H1 (cell line): ENCODE measurements at regions not wholly inside any gene's neighbourhood (a gene's known extent, or its start where the extent isn't known, plus 50 kb on each side); places are given as distances from the start of the nearest gene placed in this dataset.

Source experiments
- CTCF ChIA-PET: fragments of 300-600 bp; sonication (Branson Sonifier 250); formaldehyde crosslinking; loops from one replicate; lab custom pipeline; 2021; ENCODE audit not compliant: partially characterized antibody; lab: Charles Lee
- POLR2A ChIA-PET: fragments of 300-600 bp; sonication (Branson Sonifier 250); formaldehyde crosslinking; loops from one replicate; lab custom pipeline; 2021; ENCODE audit warnings: inconsistent platforms; ENCODE audit not compliant: partially characterized antibody; lab: Charles Lee
- DNase-seq, 2 experiments: peaks; one replicate each; pipeline versions ENCODE4 v3.0.0 to v3.0.0-alpha.2; 2010 to 2022; ENCODE audit warnings: low spot score in 2 of 2, low read depth in 1 of 2, mixed read lengths in 1 of 2
- FAIRE-seq: peaks from 2 replicates; lab custom pipeline; 2011; peaks lifted over from hg19 to GRCh38; lab: Jason Lieb, UNC
- H2AFZ ChIP-seq: 2 replicates; pipeline ENCODE4 v1.8.1; 2012; ENCODE audit warnings: low read length, inconsistent platforms
- H2AK5ac ChIP-seq: 2 replicates; pipeline ENCODE4 v1.6.1; 2013; ENCODE audit warnings: low read depth, low read length
- H2BK120ac ChIP-seq: replicated peaks from 2 replicates; pipeline ENCODE3; 2013; ENCODE audit warnings: low read depth, low read length, inconsistent platforms
- H2BK12ac ChIP-seq: 2 replicates; pipeline ENCODE4 v1.6.1; 2013; ENCODE audit warnings: low read depth, low read length
- H2BK15ac ChIP-seq: 2 replicates; pipeline ENCODE4 v1.6.1; 2013; ENCODE audit warnings: low read length
- H2BK20ac ChIP-seq: 2 replicates; pipeline ENCODE4 v1.6.1; 2013; ENCODE audit warnings: low read length
- H2BK5ac ChIP-seq: 2 replicates; pipeline ENCODE4 v1.6.1; 2013; ENCODE audit warnings: low read depth, low read length
- H3K14ac ChIP-seq: 2 replicates; pipeline ENCODE4 v1.6.1; 2013; ENCODE audit warnings: inconsistent platforms; ENCODE audit not compliant: insufficient read length
- H3K18ac ChIP-seq: 2 replicates; pipeline ENCODE4 v1.6.1; 2013; ENCODE audit warnings: low read length; ENCODE audit errors: extremely low read depth
- H3K23ac ChIP-seq: 2 replicates; pipeline ENCODE4 v1.6.1; 2013; ENCODE audit warnings: inconsistent platforms; ENCODE audit not compliant: insufficient read length
- H3K23me2 ChIP-seq: 2 replicates; pipeline ENCODE4 v1.6.1; 2013; ENCODE audit warnings: low read depth, low read length
- H3K27ac ChIP-seq: 2 replicates; pipeline ENCODE4 v1.6.1; 2011; ENCODE audit warnings: low read depth, low read length, inconsistent platforms
- H3K27me3 ChIP-seq, 4 experiments: replicated peaks in 1 of 4; 1 replicate in 1 of 4; 2 replicates in 3 of 4; pipeline versions ENCODE4 v1.6.1 to v1.8.1; 2011 to 2013; ENCODE audit warnings: low read length in 3 of 4, mild to moderate bottlenecking in 3 of 4, inconsistent platforms in 2 of 4, mixed read lengths in 2 of 4, moderate library complexity in 1 of 4; ENCODE audit not compliant: control insufficient read depth in 3 of 4, insufficient read depth in 3 of 4; ENCODE audit errors: extremely low read depth in 1 of 4
- H3K36me3 ChIP-seq, 4 experiments: 2 replicates each; pipeline versions ENCODE4 v1.6.1 to v1.8.1; 2011 to 2013; ENCODE audit warnings: mild to moderate bottlenecking in 4 of 4, low read length in 3 of 4, moderate library complexity in 2 of 4, control low read depth in 1 of 4, inconsistent platforms in 1 of 4; ENCODE audit not compliant: insufficient read depth in 4 of 4, control insufficient read depth in 2 of 4
- H3K4ac ChIP-seq: replicated peaks from 2 replicates; pipeline ENCODE3; 2013; ENCODE audit warnings: low read length, low read depth, mixed read lengths, inconsistent platforms; ENCODE audit not compliant: insufficient read length
- H3K4me1 ChIP-seq, 4 experiments: replicated peaks in 1 of 4; 1 replicate in 1 of 4; 2 replicates in 3 of 4; pipeline versions ENCODE4 v1.6.1 to v1.8.1; 2011 to 2013; ENCODE audit warnings: low read length in 3 of 4, inconsistent platforms in 2 of 4, mixed read lengths in 1 of 4; ENCODE audit not compliant: insufficient read depth in 4 of 4, control insufficient read depth in 3 of 4
- H3K4me2 ChIP-seq, 2 experiments: 2 replicates each; pipeline versions ENCODE4 v1.6.1 to v1.8.1; 2011 to 2013; ENCODE audit warnings: low read depth in 2 of 2, low read length in 2 of 2, control low read depth in 1 of 2, inconsistent platforms in 1 of 2, mild to moderate bottlenecking in 1 of 2; ENCODE audit not compliant: insufficient read depth in 1 of 2
- H3K4me3 ChIP-seq, 4 experiments: fragments of 200-600, 300-600 bp in 1 of 4; sonication (generic), shearing (Covaris generic), sonication (Bioruptor Twin) in 1 of 4; 2 replicates each; pipeline versions ENCODE4 v1.5.1 to v1.8.1; 2011 to 2016; ENCODE audit warnings: low read length in 4 of 4, low read depth in 3 of 4, control low read depth in 2 of 4, inconsistent platforms in 2 of 4, mild to moderate bottlenecking in 2 of 4, mixed read lengths in 1 of 4, moderate library complexity in 1 of 4; ENCODE audit not compliant: insufficient read depth in 2 of 4; ENCODE audit errors: extremely low read depth in 1 of 4
- H3K56ac ChIP-seq: replicated peaks from 2 replicates; pipeline ENCODE3; 2013; ENCODE audit warnings: low read depth, mild to moderate bottlenecking, mixed read lengths, low read length, inconsistent platforms; ENCODE audit not compliant: insufficient read length
- H3K79me1 ChIP-seq: 2 replicates; pipeline ENCODE4 v1.6.1; 2013; ENCODE audit warnings: low read depth, low read length, control low read depth
- H3K79me2 ChIP-seq, 2 experiments: 2 replicates each; pipeline versions ENCODE4 v1.6.1 to v1.8.1; 2012 to 2013; ENCODE audit warnings: low read length in 2 of 2, mild to moderate bottlenecking in 2 of 2, inconsistent platforms in 1 of 2; ENCODE audit not compliant: insufficient read depth in 2 of 2, control insufficient read depth in 1 of 2
- H3K9ac ChIP-seq, 4 experiments: replicated peaks in 1 of 4; 1 replicate in 1 of 4; 2 replicates in 3 of 4; pipeline versions ENCODE4 v1.6.1 to v1.8.1; 2011 to 2013; ENCODE audit warnings: low read depth in 3 of 4, low read length in 3 of 4, control low read depth in 2 of 4, mild to moderate bottlenecking in 2 of 4, moderate library complexity in 2 of 4, inconsistent platforms in 1 of 4; ENCODE audit errors: extremely low read depth in 1 of 4
- H3K9me3 ChIP-seq, 2 experiments: 2 replicates each; pipeline versions ENCODE4 v1.6.1 to v1.8.1; 2012 to 2013; ENCODE audit warnings: mild to moderate bottlenecking in 2 of 2, moderate library complexity in 2 of 2, control low read depth in 1 of 2, inconsistent platforms in 1 of 2, low read depth in 1 of 2, low read length in 1 of 2, mixed read lengths in 1 of 2; ENCODE audit not compliant: insufficient read depth in 2 of 2
- H4K20me1 ChIP-seq, 2 experiments: replicated peaks in 1 of 2; 2 replicates each; pipeline versions ENCODE3 to v1.8.1; 2011 to 2013; ENCODE audit warnings: inconsistent platforms in 2 of 2, low read length in 2 of 2, mild to moderate bottlenecking in 1 of 2; ENCODE audit not compliant: insufficient read depth in 2 of 2, control insufficient read depth in 1 of 2
- H4K5ac ChIP-seq: 2 replicates; pipeline ENCODE4 v1.6.1; 2013; ENCODE audit warnings: low read length, low read depth, mixed read lengths, inconsistent platforms; ENCODE audit not compliant: insufficient read length
- H4K8ac ChIP-seq: 2 replicates; pipeline ENCODE4 v1.8.0; 2013; ENCODE audit warnings: mild to moderate bottlenecking, moderate library complexity, low read length, inconsistent platforms; ENCODE audit not compliant: insufficient read depth; ENCODE audit errors: extremely low read depth
- H4K91ac ChIP-seq: replicated peaks from 2 replicates; pipeline ENCODE3; 2013; ENCODE audit warnings: low read length, mixed read lengths, inconsistent platforms; ENCODE audit not compliant: insufficient read length
- CBX8 ChIP-seq: fragments of 300-800, 300-1000 bp; sonication (generic); IDR thresholded peaks from 2 replicates; pipeline ENCODE4 v1.7.1; 2016; ENCODE audit warnings: low read depth, low read length, borderline replicate concordance
- HDAC6 ChIP-seq: IDR thresholded peaks from one replicate; pipeline ENCODE4 v1.7.1; 2012; ENCODE audit warnings: low read depth, mild to moderate bottlenecking, inconsistent platforms, low read length, moderate library complexity
- NRF1 ChIP-seq: IDR thresholded peaks from 2 replicates; pipeline ENCODE4 v1.6.1; 2011; ENCODE audit warnings: mild to moderate bottlenecking, low read depth, low read length, improper control_type of control experiment
- POLR2A ChIP-seq, 2 experiments: IDR thresholded peaks; 1 replicate in 1 of 2; 2 replicates in 1 of 2; pipeline ENCODE4 v1.6.1; 2011; ENCODE audit warnings: low read depth in 2 of 2, low read length in 2 of 2, mild to moderate bottlenecking in 2 of 2; ENCODE audit errors: control extremely low read depth in 1 of 2
- POLR2AphosphoS5 ChIP-seq: IDR thresholded peaks from 2 replicates; pipeline ENCODE4 v1.6.1; 2011; ENCODE audit warnings: low read depth, low read length
- RAD21 ChIP-seq, 2 experiments: IDR thresholded peaks in 1 of 2; conservative IDR thresholded peaks in 1 of 2; 2 replicates each; pipeline ENCODE4 v1.6.1; 2011; ENCODE audit warnings: low read depth in 2 of 2, low read length in 2 of 2, improper control_type of control experiment in 1 of 2, inconsistent platforms in 1 of 2, mild to moderate bottlenecking in 1 of 2, moderate library complexity in 1 of 2
- RBBP5 ChIP-seq: IDR thresholded peaks from 2 replicates; pipeline ENCODE4 v1.7.1; 2012; ENCODE audit warnings: low read depth, mild to moderate bottlenecking, inconsistent platforms, low read length, moderate library complexity, borderline replicate concordance
- SIX5 ChIP-seq: IDR thresholded peaks from 2 replicates; pipeline ENCODE4 v1.6.1; 2011; ENCODE audit warnings: mild to moderate bottlenecking, low read depth, low read length
- SP1 ChIP-seq: IDR thresholded peaks from 2 replicates; pipeline ENCODE4 v1.6.1; 2011; ENCODE audit warnings: low read depth, low read length
- TCF12 ChIP-seq: IDR thresholded peaks from 2 replicates; pipeline ENCODE4 v1.6.1; 2011; ENCODE audit warnings: low read depth, mild to moderate bottlenecking, low read length
- TEAD4 ChIP-seq: IDR thresholded peaks from 2 replicates; pipeline ENCODE4 v1.6.1; 2012; ENCODE audit warnings: low read depth, low read length, inconsistent platforms, mixed read lengths
- WGBS, 2 experiments: shearing (Covaris generic) in 1 of 2; methylation state at CpG; one replicate each; pipeline versions ENCODE4 v1.1.6 to v1.1.7; 2013 to 2015; ENCODE audit warnings: low lambda C conversion rate in 2 of 2, mixed read lengths in 2 of 2, inconsistent platforms in 1 of 2, low coverage in 1 of 2, missing lambda C conversion rate in 1 of 2; ENCODE audit not compliant: insufficient replicate concordance in 2 of 2, insufficient coverage in 1 of 2, insufficient read length in 1 of 2; ENCODE audit errors: extremely low coverage in 1 of 2, missing lambda C conversion rate in 1 of 2; 5-methylcytosine and 5-hydroxymethylcytosine counted together
- TF ChIP-seq, protein P1 (sequence below): IDR thresholded peaks from 2 replicates; pipeline ENCODE4 v1.6.1; 2012; ENCODE audit warnings: inconsistent platforms

DNA sequence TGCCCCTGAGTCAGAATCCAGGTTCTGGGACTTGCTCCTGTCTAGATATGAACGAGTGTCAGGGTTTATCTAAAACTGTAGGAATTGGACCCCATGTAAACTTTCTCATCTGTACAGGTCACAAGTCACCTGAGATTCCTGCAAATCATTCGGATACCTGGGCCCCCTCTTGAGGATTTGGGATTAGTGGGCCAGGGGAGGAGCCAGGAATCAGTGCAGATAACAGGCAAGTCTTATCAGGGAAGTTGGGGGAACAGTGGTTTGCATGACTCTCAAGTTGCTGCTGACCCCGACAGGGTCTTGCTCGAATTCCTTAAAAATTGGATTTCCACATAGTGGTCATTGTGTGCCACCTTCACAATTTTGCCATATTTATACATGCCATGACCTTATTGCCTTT lies 188.4 kb upstream of the LYZL1 start (continued):
- no peak for TF ChIP-seq TCF12

DNA sequence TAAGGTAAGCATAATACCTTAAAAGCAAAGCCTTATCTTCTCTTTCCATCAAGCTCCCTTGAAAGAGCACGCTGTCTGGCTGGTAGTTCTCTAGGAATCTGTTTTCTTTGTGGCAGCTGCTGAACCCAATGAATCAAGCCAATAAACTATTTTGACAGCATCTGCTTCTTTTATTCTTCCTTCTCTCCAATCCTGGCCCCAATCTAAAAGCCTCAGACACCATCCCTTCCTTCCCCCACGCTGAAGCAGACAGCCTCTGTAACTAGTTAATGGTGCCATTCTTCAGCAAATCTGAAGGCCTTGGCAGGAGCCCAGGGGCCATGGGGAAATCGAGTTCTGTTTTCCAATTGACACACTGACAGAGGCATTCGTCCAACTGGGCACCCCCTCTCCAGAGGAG lies 186.6 kb upstream of the LYZL1 start:
- H2BK5ac ChIP-seq = no peak overlapping the region
- H2AFZ ChIP-seq = no peak overlapping the region
- H3K36me3 ChIP-seq = no peaks in the 10 kb centered on the region
- ChIA-PET CTCF (interaction anchor here (1.5 to 2.4 kb wide), 2 partner anchors 16 to 19 kb away, joined by 5 to 6 read pairs; no protein-coding TSS in a partner anchor), POLR2A (no interaction called here)
- H3K23ac ChIP-seq = no peak overlapping the region
- H3K9me3 ChIP-seq = peaks cover 0 to 3% of the 10 kb centered on the region in 2 experiments; a peak in 1 of 4 replicates
- no peak overlapping the region for H2BK15ac ChIP-seq
- no peak overlapping the region for H3K14ac ChIP-seq
- no peak overlapping the region for H3K4me2 ChIP-seq
- WGBS, 2 experiments = 94% methylated on average over 4 of the region's 4 CpGs; no CpG with 5 or more reads in 1 of the 2 experiments
- no peak overlapping the region for H2BK20ac ChIP-seq
- H2BK120ac ChIP-seq = no peak overlapping the region
- H3K4ac ChIP-seq = no peak overlapping the region
- no peak for FAIRE-seq
- H3K4me1 ChIP-seq = no peaks in the 10 kb centered on the region
- TF ChIP-seq NRF1 (no peak), POLR2A (IDR thresholded peaks at IDR 0.05; ENCODE audit: control extremely low read depth in 1 of 2, low read depth in 2 of 2, low read length in 2 of 2) (no peak), SIX5 (no peak), CBX8 (no peak), HDAC6 (no peak), RAD21 (IDR thresholded peaks at IDR 0.05 in 1 of 2, conservative IDR thresholded peaks at IDR 0.05 in 1 of 2; ENCODE audit: low read depth in 2 of 2, low read length in 2 of 2) (no peak), SP1 (no peak), RBBP5 (no peak), TEAD4 (no peak), POLR2AphosphoS5 (no peak)
- TF ChIP-seq, protein P1, sequence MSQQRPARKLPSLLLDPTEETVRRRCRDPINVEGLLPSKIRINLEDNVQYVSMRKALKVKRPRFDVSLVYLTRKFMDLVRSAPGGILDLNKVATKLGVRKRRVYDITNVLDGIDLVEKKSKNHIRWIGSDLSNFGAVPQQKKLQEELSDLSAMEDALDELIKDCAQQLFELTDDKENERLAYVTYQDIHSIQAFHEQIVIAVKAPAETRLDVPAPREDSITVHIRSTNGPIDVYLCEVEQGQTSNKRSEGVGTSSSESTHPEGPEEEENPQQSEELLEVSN = no peak
- H3K4me3 ChIP-seq = no peak overlapping the region
- H2BK12ac ChIP-seq = no peak overlapping the region
- no peak overlapping the region for H4K91ac ChIP-seq
- no peak overlapping the region for H4K5ac ChIP-seq
- H3K18ac ChIP-seq = no peak overlapping the region
- no peaks in the 10 kb centered on the region for H4K20me1 ChIP-seq
- no peaks in the 10 kb centered on the region for H3K27me3 ChIP-seq
- no peak overlapping the region for H3K27ac ChIP-seq
- no peak overlapping the region for H2AK5ac ChIP-seq
- H3K79me1 ChIP-seq = no peaks in the 10 kb centered on the region
- H3K9ac ChIP-seq = no peak overlapping the region
- no peaks in the 10 kb centered on the region for H3K79me2 ChIP-seq
- DNase-seq = no peak
- no peak overlapping the region for H3K56ac ChIP-seq
- H4K8ac ChIP-seq = no peak overlapping the region
- H3K23me2 ChIP-seq = no peaks in the 10 kb centered on the region
